NB4 (cell line): ENCODE measurements at regions not wholly inside any gene's neighbourhood (a gene's known extent, or its start where the extent isn't known, plus 50 kb on each side); places are given as distances from the start of the nearest gene placed in this dataset.

Source experiments
- DNase-seq: peaks from one replicate; pipeline ENCODE4 v3.0.0; 2010; ENCODE audit warnings: low read depth
- H3K4me3 ChIP-seq: one replicate; pipeline ENCODE4 v1.5.1; 2011; ENCODE audit warnings: mild to moderate bottlenecking, low read depth, low read length, moderate library complexity
- CTCF ChIP-seq: IDR thresholded peaks from one replicate; pipeline ENCODE4 v1.5.1; 2012; ENCODE audit warnings: low read depth, low read length
- MYC ChIP-seq: IDR thresholded peaks from 2 replicates; pipeline ENCODE4 v1.6.1; 2011; ENCODE audit warnings: low read depth, low read length
- POLR2A ChIP-seq: IDR thresholded peaks from 2 replicates; pipeline ENCODE4 v1.6.1; 2011; ENCODE audit warnings: mild to moderate bottlenecking; ENCODE audit not compliant: insufficient read length; ENCODE audit errors: extremely low read depth
- TF ChIP-seq, protein P1 (sequence below): IDR thresholded peaks from 2 replicates; pipeline ENCODE4 v1.6.1; 2011; ENCODE audit warnings: low read depth, low read length

GRCh38 chr4:159446266-159446976 is 343.5 kb downstream of the RAPGEF2 start:
- no peak overlapping the region for H3K4me3 ChIP-seq
- peak; percentile 89 for TF ChIP-seq CTCF
- no peak for TF ChIP-seq MYC
- TF ChIP-seq, protein P1, sequence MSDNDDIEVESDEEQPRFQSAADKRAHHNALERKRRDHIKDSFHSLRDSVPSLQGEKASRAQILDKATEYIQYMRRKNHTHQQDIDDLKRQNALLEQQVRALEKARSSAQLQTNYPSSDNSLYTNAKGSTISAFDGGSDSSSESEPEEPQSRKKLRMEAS = no peak
- TF ChIP-seq POLR2A = no peak
- peak; percentile 64 for DNase-seq

GRCh38 chr4:159447296-159447695 is 344.4 kb downstream of the RAPGEF2 start:
- TF ChIP-seq MYC (no peak), CTCF (no peak), POLR2A (no peak)
- TF ChIP-seq, protein P1 = no peak
- DNase-seq = no peak
- no peak overlapping the region for H3K4me3 ChIP-seq

DNA sequence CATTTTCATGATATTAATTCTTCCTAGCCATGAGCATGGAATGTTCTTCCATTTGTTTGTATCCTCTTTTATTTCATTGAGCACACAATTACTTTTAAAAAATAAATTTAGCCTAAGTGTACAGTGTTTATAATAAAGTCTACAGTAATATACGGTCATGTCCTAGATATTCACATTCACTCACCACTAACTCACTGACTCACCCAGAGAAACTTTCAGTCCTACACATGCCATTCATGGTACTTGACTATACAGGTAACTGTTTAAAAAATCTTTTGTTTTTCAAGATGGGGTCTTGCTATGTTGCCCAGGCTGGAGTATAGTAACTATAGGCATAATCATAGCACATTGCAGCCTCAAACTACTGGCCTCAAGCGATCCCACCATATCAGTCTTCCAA is 348.1 kb downstream of the RAPGEF2 start:
- DNase-seq = no peak
- TF ChIP-seq, protein P1 = no peak
- no peak for TF ChIP-seq CTCF
- no peak for TF ChIP-seq POLR2A
- TF ChIP-seq MYC = no peak
- H3K4me3 ChIP-seq = no peak overlapping the region

DNA sequence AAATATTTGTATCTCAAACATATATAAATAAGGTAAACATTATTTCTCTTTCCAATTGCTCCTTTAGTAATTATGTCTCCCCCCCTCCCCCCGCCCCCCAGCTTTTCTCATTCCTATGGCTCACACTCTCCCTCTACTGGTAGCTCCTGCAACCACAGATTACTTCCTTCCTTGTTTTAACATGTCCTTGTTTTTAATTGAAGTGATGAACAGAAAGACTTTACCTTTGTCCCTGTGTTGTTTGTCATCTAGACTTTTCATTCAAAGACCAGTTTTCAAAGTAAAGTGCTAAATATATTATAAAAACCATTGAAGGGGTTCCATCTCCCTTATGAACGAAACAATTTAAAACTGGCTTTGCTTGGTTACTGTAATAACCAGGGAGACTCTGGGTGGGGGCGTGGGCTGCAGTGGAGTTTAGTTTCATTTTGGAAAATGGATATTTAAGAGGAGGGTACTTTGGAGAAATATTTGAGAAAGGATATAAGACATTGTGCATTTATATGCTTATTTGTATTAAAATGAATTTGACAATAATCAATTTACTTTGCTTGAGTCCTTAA is 352.9 kb downstream of the RAPGEF2 start:
- H3K4me3 ChIP-seq = no peak overlapping the region
- peak; percentile 41 for DNase-seq
- no peak for TF ChIP-seq MYC
- TF ChIP-seq CTCF = peak; percentile 61

DNA sequence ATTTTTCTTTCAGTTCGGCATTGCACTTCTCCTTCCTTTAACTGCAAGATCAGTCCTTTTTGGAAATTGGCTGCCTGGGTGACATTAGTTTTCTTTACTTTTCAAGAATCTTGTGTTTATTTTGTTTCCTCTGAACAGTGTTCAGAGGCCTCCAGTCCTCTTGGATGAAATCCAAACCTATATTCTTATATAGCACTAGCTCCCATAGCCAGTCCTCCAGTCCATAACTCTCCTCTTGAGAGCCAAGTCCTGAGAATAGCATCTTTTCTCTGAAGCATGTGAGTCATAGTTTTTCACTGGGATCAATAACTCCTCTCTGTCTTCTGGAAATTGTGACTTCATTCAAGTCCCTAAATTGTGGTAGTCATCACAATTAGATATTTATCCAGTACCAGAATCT is 357.5 kb downstream of the RAPGEF2 start:
- TF ChIP-seq, protein P1 = no peak
- TF ChIP-seq MYC (no peak), POLR2A (no peak), CTCF (no peak)
- no peak overlapping the region for H3K4me3 ChIP-seq

More for the DNA sequence above, 357.5 kb downstream of the RAPGEF2 start:
- no peak for DNase-seq
